ENCODE measurements at regions not wholly inside any gene's neighbourhood (a gene's known extent, or its start where the extent isn't known, plus 50 kb on each side); places are given as distances from the start of the nearest gene placed in this dataset.

- TF ChIP-seq CTCF (IDR thresholded peaks at IDR 0.05; ENCODE audit: low read depth, low read length) (no peak), MYC (IDR thresholded peaks at IDR 0.05; ENCODE audit: low read depth, low read length) (no peak)
These were observed 125.9 kb upstream of the MAP1LC3B2 start for GRCh38 chr12:116433249-116433648.
